Mesodermal cell (in vitro differentiated cells): ENCODE measurements at regions not wholly inside any gene's neighbourhood (a gene's known extent, or its start where the extent isn't known, plus 50 kb on each side); places are given as distances from the start of the nearest gene placed in this dataset.
"Not testable (repeated sequence)": the region's sequence is repeated elsewhere in the genome, so short reads cannot be mapped to it uniquely, and the experiment has no call there.

Experiments
- H3K27ac ChIP-seq: 2 replicates; pipeline ENCODE4 v1.7.0; 2013; ENCODE audit warnings: mild to moderate bottlenecking, low read depth, low read length, moderate library complexity; ENCODE audit not compliant: severe bottlenecking
- H3K36me3 ChIP-seq: 2 replicates; pipeline ENCODE4 v1.7.1; 2013; ENCODE audit warnings: mild to moderate bottlenecking, low read length, moderate library complexity; ENCODE audit not compliant: control insufficient read depth, insufficient read depth
- H3K4me1 ChIP-seq: one replicate; pipeline ENCODE4 v1.7.1; 2013; ENCODE audit warnings: mild to moderate bottlenecking, low read length; ENCODE audit not compliant: insufficient read depth, control insufficient read depth, poor library complexity, severe bottlenecking
- H3K4me3 ChIP-seq: 2 replicates; pipeline ENCODE4 v1.7.0; 2013; ENCODE audit warnings: low read length, control low read depth, mild to moderate bottlenecking; ENCODE audit not compliant: insufficient read depth, poor library complexity, severe bottlenecking; ENCODE audit errors: extremely low read depth
- H3K9me3 ChIP-seq: 2 replicates; pipeline ENCODE4 v1.7.1; 2013; ENCODE audit warnings: mild to moderate bottlenecking, low read length, moderate library complexity; ENCODE audit not compliant: control insufficient read depth
- WGBS, 2 experiments: methylation state at CpG; one replicate each; pipeline ENCODE4 v1.1.5; 2013; ENCODE audit warnings: missing lambda C conversion rate in 2 of 2; ENCODE audit not compliant: insufficient coverage in 2 of 2; 5-methylcytosine and 5-hydroxymethylcytosine counted together

- Histone ChIP-seq H3K27ac (no peak overlapping the region), H3K4me1 (no peaks in the 10 kb centered on the region), H3K9me3 (peaks cover 7% of the 10 kb centered on the region), H3K4me3 (no peak overlapping the region), H3K36me3 (no peaks in the 10 kb centered on the region)
- WGBS, 2 experiments: 84 to 91% methylated on average over 4 to 5 of the region's 7 CpGs
Measured at GRCh38 chr15:45810201-45810600, 175.4 kb downstream of the SQOR start.

- WGBS, 2 experiments: 83 to 100% methylated on average over 1 of the region's 4 CpGs
- no peaks in the 10 kb centered on the region for H3K36me3 ChIP-seq
- no peak overlapping the region for H3K4me3 ChIP-seq
- H3K4me1 ChIP-seq: no peaks in the 10 kb centered on the region
- peaks cover 12% of the 10 kb centered on the region for H3K9me3 ChIP-seq
- H3K27ac ChIP-seq: no peak overlapping the region
Measured at GRCh38 chr15:45812200-45812599, 177.4 kb downstream of the SQOR start.

GRCh38 chr15:45817578-45817977 lies 182.7 kb downstream of the SQOR start:
- H3K4me3 ChIP-seq, H3K36me3 ChIP-seq, H3K27ac ChIP-seq, H3K4me1 ChIP-seq: not testable (repeated sequence)
- 90 to 94% methylated on average over 2 of the region's 2 CpGs for WGBS, 2 experiments
- H3K9me3 ChIP-seq: peaks cover 12% of the 10 kb centered on the region

GRCh38 chr15:45821390-45821789 lies 186.6 kb downstream of the SQOR start:
- H3K4me1 ChIP-seq: no peaks in the 10 kb centered on the region
- no peaks in the 10 kb centered on the region for H3K9me3 ChIP-seq
- no peaks in the 10 kb centered on the region for H3K36me3 ChIP-seq
- H3K27ac ChIP-seq: no peak overlapping the region
- WGBS, 2 experiments: 50 to 85% methylated on average over 1 to 2 of the region's 3 CpGs
- H3K4me3 ChIP-seq: no peak overlapping the region

GRCh38 chr15:45822968-45823367 lies 188.1 kb downstream of the SQOR start:
- H3K9me3 ChIP-seq, H3K36me3 ChIP-seq, H3K4me1 ChIP-seq, H3K4me3 ChIP-seq, H3K27ac ChIP-seq: not testable (repeated sequence)
- 80 to 82% methylated on average over 2 of the region's 4 CpGs for WGBS, 2 experiments

GRCh38 chr15:45827275-45827674 lies 192.4 kb downstream of the SQOR start:
- Histone ChIP-seq H3K4me1 (no peaks in the 10 kb centered on the region), H3K36me3 (no peaks in the 10 kb centered on the region), H3K9me3 (no peaks in the 10 kb centered on the region), H3K27ac (no peak overlapping the region), H3K4me3 (no peak overlapping the region)
- WGBS, 2 experiments: 78 to 83% methylated on average over 3 of the region's 4 CpGs

GRCh38 chr15:45827766-45828165 lies 192.9 kb downstream of the SQOR start:
- no peaks in the 10 kb centered on the region for H3K9me3 ChIP-seq
- H3K4me3 ChIP-seq: no peak overlapping the region
- 90% methylated on average over 2 of the region's 4 CpGs; no CpG with 5 or more reads in 1 of the 2 experiments for WGBS, 2 experiments
- H3K36me3 ChIP-seq: no peaks in the 10 kb centered on the region
- H3K4me1 ChIP-seq: no peaks in the 10 kb centered on the region
- H3K27ac ChIP-seq: no peak overlapping the region

- Histone ChIP-seq H3K27ac (no peak overlapping the region), H3K4me1 (no peaks in the 10 kb centered on the region), H3K9me3 (no peaks in the 10 kb centered on the region), H3K36me3 (no peaks in the 10 kb centered on the region), H3K4me3 (no peak overlapping the region)
- WGBS, 2 experiments: 84 to 93% methylated on average over 14 to 15 of the region's 15 CpGs
Measured at GRCh38 chr15:45829336-45830153, 194.7 kb downstream of the SQOR start.

GRCh38 chr15:45831787-45832186 lies 197.0 kb downstream of the SQOR start:
- no peaks in the 10 kb centered on the region for H3K9me3 ChIP-seq
- H3K36me3 ChIP-seq: no peaks in the 10 kb centered on the region
- no peak overlapping the region for H3K4me3 ChIP-seq
- no peaks in the 10 kb centered on the region for H3K4me1 ChIP-seq
- H3K27ac ChIP-seq: no peak overlapping the region
- 83% methylated on average over 5 of the region's 6 CpGs; no CpG with 5 or more reads in 1 of the 2 experiments for WGBS, 2 experiments

GRCh38 chr15:45834622-45835021 lies 199.8 kb downstream of the SQOR start:
- H3K4me1 ChIP-seq: no peaks in the 10 kb centered on the region
- H3K27ac ChIP-seq: no peak overlapping the region
- H3K9me3 ChIP-seq: no peaks in the 10 kb centered on the region
- WGBS, 2 experiments: 88 to 100% methylated on average over 1 to 3 of the region's 3 CpGs
- no peaks in the 10 kb centered on the region for H3K36me3 ChIP-seq
- no peak overlapping the region for H3K4me3 ChIP-seq

GRCh38 chr15:45842151-45842550 lies 207.3 kb downstream of the SQOR start:
- Histone ChIP-seq H3K9me3 (no peaks in the 10 kb centered on the region), H3K4me1 (no peaks in the 10 kb centered on the region), H3K36me3 (no peaks in the 10 kb centered on the region), H3K4me3 (no peak overlapping the region), H3K27ac (no peak overlapping the region)
- WGBS, 2 experiments: 100% methylated on average over 1 of the region's 1 CpG; no CpG with 5 or more reads in 1 of the 2 experiments
